Panc1 (cell line): ENCODE measurements at regions not wholly inside any gene's neighbourhood (a gene's known extent, or its start where the extent isn't known, plus 50 kb on each side); places are given as distances from the start of the nearest gene placed in this dataset.

ENCODE experiments used
- CTCF ChIP-seq: fragments of 450-650 bp; IDR thresholded peaks from 2 replicates; pipeline ENCODE4 v1.5.1; 2017; ENCODE audit warnings: mild to moderate bottlenecking
- POLR2AphosphoS5 ChIP-seq: IDR thresholded peaks from 2 replicates; pipeline ENCODE4 v1.6.1; 2012; ENCODE audit warnings: mild to moderate bottlenecking, low read depth, low read length, moderate library complexity
- SIN3A ChIP-seq: IDR thresholded peaks from 2 replicates; pipeline ENCODE4 v1.6.1; 2012; ENCODE audit warnings: low read depth, mild to moderate bottlenecking, low read length, moderate library complexity, borderline replicate concordance; ENCODE audit not compliant: insufficient read depth
- TCF7L2 ChIP-seq: IDR thresholded peaks from 2 replicates; pipeline ENCODE4 v1.6.1; 2011; ENCODE audit warnings: mild to moderate bottlenecking, low read depth, low read length, inconsistent platforms
- TF ChIP-seq, protein P1 (sequence below), 2 experiments: IDR thresholded peaks; 2 replicates each; pipeline ENCODE4 v1.6.1; 2011 to 2012; ENCODE audit warnings: low read depth in 2 of 2, control low read depth in 1 of 2, low read length in 1 of 2, mild to moderate bottlenecking in 1 of 2, moderate library complexity in 1 of 2; ENCODE audit not compliant: insufficient read depth in 1 of 2

GRCh38 chr12:84785281-84785680 is 127.3 kb downstream of the SLC6A15 start:
- TF ChIP-seq CTCF (no peak), SIN3A (no peak), POLR2AphosphoS5 (no peak), TCF7L2 (no peak)
- TF ChIP-seq, protein P1, sequence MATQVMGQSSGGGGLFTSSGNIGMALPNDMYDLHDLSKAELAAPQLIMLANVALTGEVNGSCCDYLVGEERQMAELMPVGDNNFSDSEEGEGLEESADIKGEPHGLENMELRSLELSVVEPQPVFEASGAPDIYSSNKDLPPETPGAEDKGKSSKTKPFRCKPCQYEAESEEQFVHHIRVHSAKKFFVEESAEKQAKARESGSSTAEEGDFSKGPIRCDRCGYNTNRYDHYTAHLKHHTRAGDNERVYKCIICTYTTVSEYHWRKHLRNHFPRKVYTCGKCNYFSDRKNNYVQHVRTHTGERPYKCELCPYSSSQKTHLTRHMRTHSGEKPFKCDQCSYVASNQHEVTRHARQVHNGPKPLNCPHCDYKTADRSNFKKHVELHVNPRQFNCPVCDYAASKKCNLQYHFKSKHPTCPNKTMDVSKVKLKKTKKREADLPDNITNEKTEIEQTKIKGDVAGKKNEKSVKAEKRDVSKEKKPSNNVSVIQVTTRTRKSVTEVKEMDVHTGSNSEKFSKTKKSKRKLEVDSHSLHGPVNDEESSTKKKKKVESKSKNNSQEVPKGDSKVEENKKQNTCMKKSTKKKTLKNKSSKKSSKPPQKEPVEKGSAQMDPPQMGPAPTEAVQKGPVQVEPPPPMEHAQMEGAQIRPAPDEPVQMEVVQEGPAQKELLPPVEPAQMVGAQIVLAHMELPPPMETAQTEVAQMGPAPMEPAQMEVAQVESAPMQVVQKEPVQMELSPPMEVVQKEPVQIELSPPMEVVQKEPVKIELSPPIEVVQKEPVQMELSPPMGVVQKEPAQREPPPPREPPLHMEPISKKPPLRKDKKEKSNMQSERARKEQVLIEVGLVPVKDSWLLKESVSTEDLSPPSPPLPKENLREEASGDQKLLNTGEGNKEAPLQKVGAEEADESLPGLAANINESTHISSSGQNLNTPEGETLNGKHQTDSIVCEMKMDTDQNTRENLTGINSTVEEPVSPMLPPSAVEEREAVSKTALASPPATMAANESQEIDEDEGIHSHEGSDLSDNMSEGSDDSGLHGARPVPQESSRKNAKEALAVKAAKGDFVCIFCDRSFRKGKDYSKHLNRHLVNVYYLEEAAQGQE (IDR thresholded peaks at IDR 0.05; ENCODE audit: insufficient read depth in 1 of 2, low read depth in 2 of 2, low read length in 1 of 2) = no peak
